COLO829 (cell line): ENCODE measurements at regions not wholly inside any gene's neighbourhood (a gene's known extent, or its start where the extent isn't known, plus 50 kb on each side); places are given as distances from the start of the nearest gene placed in this dataset.
A peak's percentile ranks its signal among the peaks of the same experiment; 100 is the strongest.
"Not testable (repeated sequence)": the region's sequence is repeated elsewhere in the genome, so short reads cannot be mapped to it uniquely, and the experiment has no call there.

Experiments
- DNase-seq: peaks from one replicate; pipeline ENCODE4 v3.0.0; 2012; ENCODE audit warnings: low spot score

GRCh38 chr1:157367870-157368269 lies 184.4 kb downstream of the FCRL5 start:
- DNase-seq: no peak

DNA sequence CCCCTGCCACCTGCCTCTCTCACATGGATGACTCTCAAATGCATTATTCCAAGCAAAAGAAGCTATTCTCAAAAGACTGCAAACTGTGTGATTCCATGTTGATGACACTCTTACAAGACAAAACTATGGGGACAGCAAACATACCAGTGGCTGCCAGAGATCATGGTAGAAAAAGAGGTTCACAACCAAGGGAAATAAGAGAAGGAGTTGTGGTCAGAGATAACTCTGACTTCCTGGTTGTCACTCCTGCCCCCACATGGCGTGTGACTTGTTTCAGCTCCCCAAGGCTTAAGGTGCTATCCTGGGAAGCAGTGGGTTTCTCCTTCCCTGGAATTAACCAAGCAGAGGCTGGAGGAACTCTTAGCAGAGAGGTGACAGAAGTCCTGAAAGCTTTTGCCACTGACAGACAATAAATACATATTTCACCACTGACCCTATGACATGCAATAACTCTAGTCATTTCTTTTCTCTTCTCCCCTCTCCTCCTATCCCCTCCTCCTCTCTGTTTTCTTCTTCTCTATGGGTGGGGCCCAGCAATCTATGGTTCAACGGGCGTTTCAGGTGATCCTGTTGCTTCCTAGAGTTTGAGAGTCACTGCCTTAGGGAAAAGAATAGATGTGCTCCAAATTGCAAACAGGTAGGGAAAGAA lies 185.1 kb downstream of the FCRL5 start:
- DNase-seq: no peak

- no peak for DNase-seq
Measured at GRCh38 chr1:157364612-157365011, 187.7 kb downstream of the FCRL5 start.

DNA sequence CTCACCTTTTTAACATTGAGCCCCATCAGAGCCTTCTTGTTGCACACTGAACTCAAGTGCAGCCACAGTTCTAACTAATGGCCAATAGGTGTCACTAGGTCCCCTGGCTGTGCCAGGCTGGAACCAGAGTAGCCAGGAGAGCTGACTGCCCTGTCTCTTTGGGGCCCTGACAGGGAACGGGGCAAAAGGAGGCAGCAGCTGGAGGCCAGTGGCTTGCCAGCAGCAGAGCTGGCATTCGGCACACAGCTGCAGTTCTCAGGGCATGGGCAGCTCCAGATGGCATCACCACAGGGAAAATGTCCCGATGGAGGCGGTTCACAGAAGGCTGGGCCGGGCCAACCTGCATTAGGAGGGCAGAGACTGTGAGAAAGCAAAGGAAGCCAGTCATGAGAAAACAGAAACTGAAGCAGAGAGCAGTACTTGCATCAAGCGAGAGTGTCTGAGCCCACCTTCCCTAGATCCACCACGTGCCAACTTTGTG lies 188.6 kb downstream of the FCRL5 start:
- DNase-seq: peak; percentile 32

GRCh38 chr1:157360023-157360390 lies 192.3 kb downstream of the FCRL5 start:
- no peak for DNase-seq

GRCh38 chr1:157359314-157360022 lies 192.8 kb downstream of the FCRL5 start:
- DNase-seq: no peak

GRCh38 chr1:157357111-157357510 lies 195.2 kb downstream of the FCRL5 start:
- no peak for DNase-seq

GRCh38 chr1:157356601-157357000 lies 195.7 kb downstream of the FCRL5 start:
- no peak for DNase-seq

DNA sequence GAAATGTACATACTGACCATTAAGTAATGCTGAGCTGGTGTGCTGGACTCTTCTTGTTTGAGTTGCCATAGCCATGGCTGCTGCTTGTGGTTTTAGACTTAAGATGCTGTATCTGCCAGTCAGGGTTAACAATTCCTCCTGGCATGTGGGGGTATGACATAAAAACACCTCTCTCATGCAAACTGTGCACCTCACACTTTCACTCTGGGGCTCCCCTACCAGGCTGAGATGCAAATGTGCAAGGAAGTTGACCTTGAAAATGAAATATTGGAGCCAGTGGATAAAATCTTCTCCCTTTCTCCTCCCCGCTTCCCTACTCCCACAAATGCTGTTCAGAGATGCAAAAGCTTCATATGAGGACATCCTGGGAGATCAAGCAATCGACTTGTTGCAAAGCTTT lies 198.8 kb downstream of the FCRL5 start:
- no peak for DNase-seq

DNA sequence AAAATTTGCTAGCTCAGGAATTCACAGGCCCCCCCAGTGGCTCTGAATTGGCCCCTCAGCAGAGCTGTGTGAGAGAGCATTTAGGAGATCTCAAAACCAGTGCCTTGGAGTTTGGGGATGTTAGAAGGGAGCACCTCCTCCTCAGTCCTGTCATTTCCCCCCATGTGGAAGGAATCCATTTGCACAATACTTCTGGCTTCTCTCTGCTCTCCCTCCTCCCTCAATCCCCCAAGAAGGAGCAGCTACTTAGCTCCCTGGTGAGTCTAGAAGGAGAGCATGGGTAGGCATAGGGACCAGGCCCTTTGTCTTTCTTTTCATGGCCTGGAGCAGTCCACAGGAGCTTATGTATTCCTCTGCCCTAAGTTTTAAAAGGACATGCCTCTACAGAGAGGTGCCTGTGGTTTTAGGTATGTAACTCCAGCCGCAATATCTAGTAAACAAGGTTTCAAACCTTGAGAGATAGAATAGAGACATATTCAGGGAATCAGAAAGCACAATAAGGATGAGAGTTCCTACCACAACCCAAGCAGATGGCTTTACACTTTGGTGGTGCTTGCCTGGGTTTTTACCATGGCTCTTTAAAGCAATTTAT lies 199.4 kb downstream of the FCRL5 start:
- DNase-seq: no peak

- DNase-seq: no peak
Measured at GRCh38 chr1:157352216-157352615, 200.1 kb downstream of the FCRL5 start.

- DNase-seq: not testable (repeated sequence)
Measured at GRCh38 chr1:157351800-157352199, 200.5 kb downstream of the FCRL5 start.

DNA sequence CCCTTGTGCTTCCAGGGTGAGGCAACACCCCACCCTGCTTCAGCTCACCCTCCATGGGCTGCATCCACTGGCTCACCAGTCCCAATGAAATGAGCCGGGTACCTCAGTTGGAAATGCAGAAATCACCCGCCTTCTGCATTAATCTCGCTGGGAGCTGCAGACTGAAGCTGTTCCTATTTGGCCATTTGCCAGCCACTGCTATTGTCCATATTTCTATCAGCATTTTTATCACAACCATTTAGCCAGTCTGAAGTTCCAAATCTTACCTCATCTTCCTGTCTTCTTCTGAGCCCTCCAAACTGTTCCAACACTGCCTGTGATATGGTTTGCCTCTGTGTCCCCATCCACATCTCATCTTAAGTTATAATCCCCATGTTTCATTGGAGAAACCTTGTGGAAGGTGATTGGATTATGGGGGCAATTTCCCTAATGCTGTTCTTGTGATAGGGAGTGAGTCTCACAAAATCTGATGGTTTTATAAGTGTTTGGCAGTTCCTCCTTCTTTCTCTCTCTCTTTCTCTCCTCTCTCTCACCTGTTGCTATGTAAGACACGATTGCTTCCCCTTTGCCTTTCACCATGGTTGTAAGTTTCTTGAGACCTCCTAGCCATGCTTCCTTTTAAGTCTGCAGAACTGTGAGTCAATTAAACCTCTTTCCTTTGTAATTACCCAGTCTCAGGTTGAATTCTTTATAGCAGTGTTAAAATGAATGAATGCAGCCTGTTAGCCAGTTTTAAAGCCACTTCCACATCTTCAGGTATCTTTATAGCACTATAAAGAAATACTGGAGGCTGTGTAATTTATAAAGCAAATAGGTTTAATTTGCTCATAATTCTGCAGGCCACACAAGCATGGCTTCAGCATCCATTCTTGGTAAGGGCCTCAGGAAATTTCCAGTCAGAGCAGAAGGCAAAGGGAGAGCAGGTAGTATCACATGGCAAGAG lies 203.5 kb downstream of the FCRL5 start:
- no peak for DNase-seq

GRCh38 chr1:157347506-157347905 lies 204.8 kb downstream of the FCRL5 start:
- DNase-seq: no peak

GRCh38 chr1:157337785-157338184 lies 199.6 kb upstream of the ETV3 start:
- not testable (repeated sequence) for DNase-seq

DNA sequence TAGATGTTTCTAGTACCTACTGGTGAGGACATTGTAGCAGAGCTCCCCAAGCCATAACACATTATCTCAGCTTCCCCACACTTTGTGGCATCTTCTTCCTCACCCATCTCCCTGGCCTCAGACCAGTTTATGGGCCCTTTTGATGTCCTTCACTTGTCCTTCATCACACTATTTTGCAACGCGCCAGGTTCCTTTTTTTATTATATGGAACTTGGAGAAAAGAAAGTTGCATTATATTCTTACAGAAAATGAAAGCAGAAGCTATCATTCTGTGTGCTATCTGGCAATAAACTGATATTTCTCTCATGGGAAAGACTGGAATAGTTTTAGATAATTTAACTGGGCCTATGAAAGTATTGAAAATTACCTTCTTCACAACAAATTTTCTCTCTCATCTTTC lies 196.9 kb upstream of the ETV3 start:
- DNase-seq: no peak

GRCh38 chr1:157334041-157334440 lies 195.8 kb upstream of the ETV3 start:
- no peak for DNase-seq

GRCh38 chr1:157330177-157330576 lies 192.0 kb upstream of the ETV3 start:
- not testable (repeated sequence) for DNase-seq

GRCh38 chr1:157328120-157328519 lies 189.9 kb upstream of the ETV3 start:
- not testable (repeated sequence) for DNase-seq

DNA sequence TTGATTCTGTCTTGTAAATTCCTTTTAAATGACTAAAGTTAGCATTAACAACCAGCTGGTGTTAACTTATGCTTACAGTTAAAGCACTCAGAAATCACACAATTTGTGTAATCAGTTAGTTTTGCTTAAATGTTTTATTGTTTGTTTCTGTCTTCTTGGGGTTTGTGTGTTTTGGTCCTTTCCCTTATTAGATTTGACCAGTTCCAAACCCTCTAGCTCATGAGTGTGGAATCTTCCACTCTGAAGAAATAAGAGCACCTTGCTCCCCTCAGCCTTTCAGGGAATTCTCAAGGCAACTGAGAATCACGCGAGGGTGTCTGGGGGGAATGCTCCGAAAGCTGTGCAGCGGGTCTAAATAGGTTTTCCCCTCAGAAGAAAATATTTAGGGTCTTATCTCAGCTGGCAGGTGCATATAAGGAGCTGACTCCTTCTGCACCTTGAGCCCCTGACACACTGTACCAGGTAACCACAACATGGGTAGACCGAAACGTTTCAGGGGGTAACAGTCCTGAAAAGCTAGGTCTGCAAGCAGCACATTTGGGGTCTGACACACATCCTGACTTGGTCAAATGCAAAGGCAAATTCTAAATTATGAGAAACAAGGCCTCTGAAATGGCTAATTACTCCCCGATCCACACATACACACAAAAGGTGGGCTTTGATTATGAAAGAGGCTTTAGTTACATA lies 188.1 kb upstream of the ETV3 start:
- no peak for DNase-seq

DNA sequence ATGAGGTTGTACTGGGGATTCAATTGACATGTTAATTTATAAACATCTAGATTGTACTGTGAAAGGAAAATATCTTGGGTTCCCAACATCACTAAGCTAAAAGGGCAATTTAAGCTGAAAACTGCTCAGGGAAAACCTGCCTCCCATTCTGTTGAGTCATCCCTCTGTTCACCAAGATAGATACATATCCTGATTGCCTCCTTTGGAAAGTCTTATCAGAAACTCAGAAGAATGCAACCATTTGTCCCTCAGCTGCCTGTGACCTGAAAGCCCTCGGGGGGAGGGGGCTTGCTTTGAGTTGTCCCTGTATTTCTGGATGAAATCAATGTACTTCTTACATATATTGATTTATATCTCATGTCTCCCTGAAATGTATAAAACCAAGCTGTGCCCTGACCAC lies 187.0 kb upstream of the ETV3 start:
- DNase-seq: no peak

DNA sequence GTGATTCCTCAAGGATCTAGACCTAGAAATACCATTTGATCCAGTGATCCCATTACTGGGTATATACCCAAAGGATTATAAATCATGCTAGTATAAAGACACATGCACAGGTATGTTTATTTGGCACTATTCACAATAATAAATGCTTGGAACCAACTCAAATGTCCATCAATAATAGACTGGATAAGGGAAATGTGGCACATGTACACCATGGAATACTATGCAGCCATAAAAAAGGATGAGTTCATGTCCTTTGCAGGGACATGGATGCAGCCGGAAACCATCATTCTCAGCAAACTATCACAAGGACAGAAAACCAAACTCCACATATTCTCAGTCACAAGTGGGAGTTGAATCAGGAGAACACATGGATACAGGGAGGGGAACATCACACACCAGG lies 183.8 kb upstream of the ETV3 start:
- DNase-seq: not testable (repeated sequence)
